ENCODE measurements at regions not wholly inside any gene's neighbourhood (a gene's known extent, or its start where the extent isn't known, plus 50 kb on each side); places are given as distances from the start of the nearest gene placed in this dataset.
"Not testable (repeated sequence)": the region's sequence is repeated elsewhere in the genome, so short reads cannot be mapped to it uniquely, and the experiment has no call there.

DNA sequence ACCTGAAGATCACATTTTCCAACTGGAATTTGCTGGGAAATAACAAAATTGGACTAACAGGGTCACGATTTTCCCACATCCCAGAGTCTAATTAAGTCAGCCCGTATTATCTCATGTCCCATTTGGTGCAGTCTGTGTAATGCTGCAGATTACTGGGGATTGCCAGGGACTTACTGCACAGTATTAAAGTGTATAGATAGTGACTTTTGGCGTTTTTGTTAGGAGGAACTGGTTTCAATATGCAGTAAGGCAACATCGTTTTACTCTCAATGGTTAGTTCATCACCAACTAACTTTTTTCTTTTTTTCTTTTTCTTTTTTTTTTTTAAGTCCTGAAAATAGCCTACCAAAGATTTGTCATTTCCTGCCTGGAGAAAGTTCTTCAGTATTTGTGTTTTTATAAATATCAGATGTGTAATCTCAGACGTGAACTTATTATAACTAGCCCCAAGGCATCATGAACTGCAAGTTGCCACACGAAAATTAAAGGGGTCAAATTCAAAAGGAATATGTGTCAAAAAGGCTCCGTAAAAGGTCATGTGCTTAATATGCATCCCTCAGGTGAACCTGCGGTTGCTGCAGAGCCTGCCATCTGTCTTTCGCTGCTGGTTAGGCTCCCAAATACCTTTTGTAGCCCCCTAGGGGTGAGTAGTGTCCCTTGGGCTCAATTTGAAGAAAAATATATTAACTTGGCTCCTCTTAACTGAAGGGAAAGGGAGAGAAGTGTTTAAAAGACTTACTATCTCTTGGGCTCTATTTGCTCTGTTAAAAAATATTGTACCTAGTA is 176.7 kb upstream of the ADAMTSL1 start:
- H3K27ac Mint-ChIP-seq (ENCODE audit: unreplicated experiment): no peak overlapping the region
- H3K36me3 Mint-ChIP-seq (ENCODE audit: low read depth, unreplicated experiment): no peaks in the 10 kb centered on the region
- no peak for DNase-seq (ENCODE audit: low spot score)
- no peak for TF ChIP-seq CTCF (IDR thresholded peaks at IDR 0.05; ENCODE audit: unreplicated experiment)
- H3K9me3 Mint-ChIP-seq (ENCODE audit: unreplicated experiment): no peaks in the 10 kb centered on the region
- H3K27me3 Mint-ChIP-seq (ENCODE audit: unreplicated experiment): no peaks in the 10 kb centered on the region
- no peak overlapping the region for H3K4me3 Mint-ChIP-seq (ENCODE audit: unreplicated experiment)
- H3K4me1 Mint-ChIP-seq (ENCODE audit: unreplicated experiment): peaks cover 12% of the 10 kb centered on the region

GRCh38 chr9:18299449-18299848 is 174.5 kb upstream of the ADAMTSL1 start:
- Mint-ChIP-seq H3K4me3 (ENCODE audit: unreplicated experiment) (no peak overlapping the region), H3K27me3 (ENCODE audit: unreplicated experiment) (no peaks in the 10 kb centered on the region), H3K4me1 (ENCODE audit: unreplicated experiment) (peaks cover 17% of the 10 kb centered on the region), H3K27ac (ENCODE audit: unreplicated experiment) (no peak overlapping the region), H3K36me3 (ENCODE audit: low read depth, unreplicated experiment) (no peaks in the 10 kb centered on the region), H3K9me3 (ENCODE audit: unreplicated experiment) (no peaks in the 10 kb centered on the region)
- no peak for DNase-seq (ENCODE audit: low spot score)
- TF ChIP-seq CTCF (IDR thresholded peaks at IDR 0.05; ENCODE audit: unreplicated experiment): no peak

GRCh38 chr9:18305167-18305806 is 168.7 kb upstream of the ADAMTSL1 start:
- H3K27me3 Mint-ChIP-seq (ENCODE audit: unreplicated experiment); H3K9me3 Mint-ChIP-seq (ENCODE audit: unreplicated experiment); H3K36me3 Mint-ChIP-seq (ENCODE audit: low read depth, unreplicated experiment); H3K27ac Mint-ChIP-seq (ENCODE audit: unreplicated experiment); H3K4me3 Mint-ChIP-seq (ENCODE audit: unreplicated experiment); H3K4me1 Mint-ChIP-seq (ENCODE audit: unreplicated experiment); DNase-seq (ENCODE audit: low spot score): not testable (repeated sequence)

DNA sequence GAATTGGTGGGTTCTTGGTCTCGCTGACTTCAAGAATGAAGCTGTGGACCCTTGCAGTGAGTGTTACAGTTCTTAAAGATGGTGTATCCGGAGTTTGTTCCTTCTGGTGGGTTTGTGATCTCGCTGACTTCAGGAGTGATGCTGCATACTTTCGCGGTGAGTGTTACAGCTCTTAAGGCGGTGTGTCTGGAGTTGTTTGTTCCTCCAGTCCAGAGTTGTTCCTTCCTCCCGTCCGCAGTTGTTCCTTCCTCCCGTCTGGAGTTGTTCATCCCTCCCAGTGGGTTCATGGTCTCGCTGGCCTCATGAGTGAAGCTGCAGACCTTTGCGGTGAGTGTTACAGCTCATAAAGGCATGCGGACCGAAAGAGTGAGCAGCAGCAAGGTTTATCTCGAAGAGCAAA is 159.6 kb upstream of the ADAMTSL1 start:
- Mint-ChIP-seq H3K4me1 (ENCODE audit: unreplicated experiment) (peaks cover 5% of the 10 kb centered on the region), H3K4me3 (ENCODE audit: unreplicated experiment) (peak overlapping the region; percentile 23), H3K27ac (ENCODE audit: unreplicated experiment) (no peak overlapping the region), H3K36me3 (ENCODE audit: low read depth, unreplicated experiment) (peaks cover 3% of the 10 kb centered on the region), H3K27me3 (ENCODE audit: unreplicated experiment) (peaks cover 7% of the 10 kb centered on the region), H3K9me3 (ENCODE audit: unreplicated experiment) (no peaks in the 10 kb centered on the region)
- TF ChIP-seq CTCF (IDR thresholded peaks at IDR 0.05; ENCODE audit: unreplicated experiment): no peak
- DNase-seq (ENCODE audit: low spot score): no peak

DNA sequence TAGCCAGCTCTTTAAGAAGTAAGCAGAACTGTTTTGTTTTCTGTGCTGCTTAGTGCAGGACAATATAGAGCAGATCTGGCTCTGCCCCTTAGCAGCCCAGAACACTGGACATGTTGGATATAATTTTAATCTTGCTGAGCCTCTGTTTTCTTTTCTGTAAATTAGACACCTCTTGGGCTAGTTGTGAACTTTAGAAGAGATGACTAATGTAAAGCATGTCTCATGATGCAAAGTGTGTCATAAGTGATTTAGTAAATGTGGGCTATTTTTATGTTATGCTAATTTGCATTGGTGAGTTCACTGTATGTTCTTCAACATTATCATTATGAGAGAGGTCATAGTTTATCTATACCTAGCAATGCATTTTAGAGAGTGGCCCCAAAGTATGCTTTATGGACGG is 156.1 kb upstream of the ADAMTSL1 start:
- peaks cover 7% of the 10 kb centered on the region for H3K27me3 Mint-ChIP-seq (ENCODE audit: unreplicated experiment)

More for the DNA sequence above, 156.1 kb upstream of the ADAMTSL1 start:
- TF ChIP-seq CTCF (IDR thresholded peaks at IDR 0.05; ENCODE audit: unreplicated experiment): no peak
- Mint-ChIP-seq H3K36me3 (ENCODE audit: low read depth, unreplicated experiment) (peaks cover 3% of the 10 kb centered on the region), H3K4me1 (ENCODE audit: unreplicated experiment) (peaks cover 5% of the 10 kb centered on the region), H3K27ac (ENCODE audit: unreplicated experiment) (no peak overlapping the region), H3K4me3 (ENCODE audit: unreplicated experiment) (no peak overlapping the region), H3K9me3 (ENCODE audit: unreplicated experiment) (no peaks in the 10 kb centered on the region)
- DNase-seq (ENCODE audit: low spot score): no peak

Measured in endothelial cell (in vitro differentiated cells).